IMR-90 (cell line): ENCODE measurements at regions not wholly inside any gene's neighbourhood (a gene's known extent, or its start where the extent isn't known, plus 50 kb on each side); places are given as distances from the start of the nearest gene placed in this dataset.
A peak's percentile ranks its signal among the peaks of the same experiment; 100 is the strongest.

Experiments used
- ATAC-seq: fragments of 200-7000 bp; cut with Tn5 transposase; 2 replicates; pipeline ENCODE4 v1.9.1; 2020; ENCODE audit warnings: low read depth, mild to moderate bottlenecking, moderate library complexity
- BruUV-seq: library from RNA; stranded (reverse); fragments of 400-500 nt; replicated peaks from 2 replicates; lab custom pipeline; 2021; lab: Mats Ljungman, UMichigan
- CTCF ChIA-PET: fragments of 300-600 bp; formaldehyde crosslinking; extraction: SDS; loops from one replicate; lab custom pipeline; 2021; ENCODE audit warnings: antibody characterized with exemption; lab: Yijun Ruan, JAX
- POLR2A ChIA-PET: fragments of 300-600 bp; sonication (Branson Sonifier 250); formaldehyde crosslinking; loops from one replicate; lab custom pipeline; 2022; ENCODE audit warnings: antibody characterized with exemption; ENCODE audit not compliant: unreplicated experiment; lab: Charles Lee
- DNase-seq: peaks from one replicate; pipeline ENCODE4 v3.0.0; 2013
- H2AFZ ChIP-seq: replicated peaks from 2 replicates; pipeline ENCODE3; 2013; ENCODE audit warnings: low read length, mild to moderate bottlenecking; ENCODE audit not compliant: poor library complexity
- H2AK5ac ChIP-seq: 2 replicates; pipeline ENCODE4 v1.6.1; 2013; ENCODE audit warnings: low read depth, low read length, inconsistent platforms
- H2AK9ac ChIP-seq: replicated peaks from 2 replicates; pipeline ENCODE3; 2013; ENCODE audit warnings: mild to moderate bottlenecking, low read depth, low read length, moderate library complexity; ENCODE audit not compliant: poor library complexity
- H2BK120ac ChIP-seq: 2 replicates; pipeline ENCODE4 v1.6.1; 2013; ENCODE audit warnings: low read depth, low read length, inconsistent platforms
- H2BK15ac ChIP-seq: 3 replicates; pipeline ENCODE4 v1.6.1; 2013; ENCODE audit warnings: low read depth, low read length, inconsistent platforms
- H2BK20ac ChIP-seq: 2 replicates; pipeline ENCODE4 v1.6.1; 2013; ENCODE audit warnings: low read depth, mild to moderate bottlenecking, inconsistent platforms, low read length, moderate library complexity
- H2BK5ac ChIP-seq: 2 replicates; pipeline ENCODE4 v1.6.1; 2013; ENCODE audit warnings: mild to moderate bottlenecking, low read depth, low read length, inconsistent platforms; ENCODE audit not compliant: poor library complexity, severe bottlenecking
- H3K14ac ChIP-seq: replicated peaks from 2 replicates; pipeline ENCODE4 v1.6.1; 2013; ENCODE audit warnings: low read depth, low read length, inconsistent platforms
- H3K18ac ChIP-seq: 2 replicates; pipeline ENCODE4 v1.6.1; 2013; ENCODE audit warnings: low read depth, low read length, control low read depth
- H3K23ac ChIP-seq: 2 replicates; pipeline ENCODE4 v1.6.1; 2013; ENCODE audit warnings: low read depth, low read length, inconsistent platforms
- H3K27ac ChIP-seq: 2 replicates; pipeline ENCODE4 v1.5.1; 2013; ENCODE audit warnings: mild to moderate bottlenecking, control low read depth, low read length; ENCODE audit not compliant: insufficient read depth
- H3K27me3 ChIP-seq: 2 replicates; pipeline ENCODE4 v1.6.1; 2013; ENCODE audit warnings: low read length; ENCODE audit not compliant: control insufficient read depth, insufficient read depth
- H3K36me3 ChIP-seq: 2 replicates; pipeline ENCODE4 v1.6.1; 2013; ENCODE audit warnings: low read length, mixed read lengths; ENCODE audit not compliant: control insufficient read depth, insufficient read depth
- H3K4ac ChIP-seq: 2 replicates; pipeline ENCODE4 v1.6.1; 2013; ENCODE audit warnings: low read depth, low read length, inconsistent platforms
- H3K4me1 ChIP-seq: 2 replicates; pipeline ENCODE4 v1.6.1; 2013; ENCODE audit warnings: low read length, mixed read lengths; ENCODE audit not compliant: control insufficient read depth, insufficient read depth
- H3K4me2 ChIP-seq: 2 replicates; pipeline ENCODE4 v1.6.1; 2013; ENCODE audit warnings: low read depth, mild to moderate bottlenecking, control low read depth, low read length, moderate library complexity
- H3K4me3 ChIP-seq: 2 replicates; pipeline ENCODE4 v1.5.1; 2013; ENCODE audit warnings: low read depth, mild to moderate bottlenecking, control low read depth, low read length, moderate library complexity; ENCODE audit not compliant: insufficient read depth
- H3K56ac ChIP-seq: 2 replicates; pipeline ENCODE4 v1.6.1; 2013; ENCODE audit warnings: low read length, inconsistent platforms; ENCODE audit not compliant: insufficient read depth; ENCODE audit errors: extremely low read depth
- H3K79me1 ChIP-seq, 2 experiments: 2 replicates each; pipeline ENCODE4 v1.6.1; 2013; ENCODE audit warnings: low read length in 2 of 2, inconsistent platforms in 1 of 2, low read depth in 1 of 2
- H3K9ac ChIP-seq: 2 replicates; pipeline ENCODE4 v1.6.1; 2013; ENCODE audit warnings: low read depth, low read length, control low read depth
- H3K9me1 ChIP-seq: 2 replicates; pipeline ENCODE4 v1.6.1; 2013; ENCODE audit warnings: low read length, inconsistent platforms; ENCODE audit not compliant: insufficient read depth
- H3K9me3 ChIP-seq: 2 replicates; pipeline ENCODE4 v1.6.1; 2013; ENCODE audit warnings: low read length; ENCODE audit not compliant: control insufficient read depth, insufficient read depth
- H4K20me1 ChIP-seq: 2 replicates; pipeline ENCODE4 v1.6.1; 2013; ENCODE audit warnings: low read length, inconsistent platforms; ENCODE audit not compliant: insufficient read depth
- H4K5ac ChIP-seq: 2 replicates; pipeline ENCODE4 v1.6.1; 2013; ENCODE audit warnings: mild to moderate bottlenecking, low read depth, low read length, control low read depth
- H4K8ac ChIP-seq, 2 experiments: 2 replicates each; pipeline ENCODE4 v1.6.1; 2013; ENCODE audit warnings: low read depth in 2 of 2, low read length in 2 of 2, control low read depth in 1 of 2, inconsistent platforms in 1 of 2
- H4K91ac ChIP-seq: 2 replicates; pipeline ENCODE4 v1.6.1; 2013; ENCODE audit warnings: low read depth, low read length, inconsistent platforms; ENCODE audit not compliant: insufficient read depth
- BHLHE40 ChIP-seq: fragments of 150-350 bp; IDR thresholded peaks from 2 replicates; pipeline ENCODE4 v1.6.1; 2016; ENCODE audit warnings: mild to moderate bottlenecking, low read depth, low read length
- CEBPB ChIP-seq: IDR thresholded peaks from 2 replicates; pipeline ENCODE4 v1.6.1; 2012; ENCODE audit warnings: low read depth, low read length, improper control_type of control experiment
- CHD1 ChIP-seq: IDR thresholded peaks from 2 replicates; pipeline ENCODE4 v1.6.1; 2012; ENCODE audit warnings: low read depth, low read length, improper control_type of control experiment
- CTCF ChIP-seq: conservative IDR thresholded peaks from 2 replicates; pipeline ENCODE4 v1.5.1; 2012; ENCODE audit warnings: mild to moderate bottlenecking, low read depth, low read length, improper control_type of control experiment
- ELK1 ChIP-seq: fragments of 150-350 bp; IDR thresholded peaks from 2 replicates; pipeline ENCODE4 v1.6.1; 2016; ENCODE audit warnings: low read depth, mild to moderate bottlenecking, low read length, moderate library complexity, borderline replicate concordance
- FOS ChIP-seq: fragments of 150-350 bp; IDR thresholded peaks from 2 replicates; pipeline ENCODE4 v1.6.1; 2016; ENCODE audit warnings: low read depth, low read length
- MAFK ChIP-seq: IDR thresholded peaks from 2 replicates; pipeline ENCODE4 v1.6.1; 2012; ENCODE audit warnings: low read depth, low read length, improper control_type of control experiment
- MAZ ChIP-seq: IDR thresholded peaks from 2 replicates; pipeline ENCODE4 v1.6.1; 2012; ENCODE audit warnings: low read depth, mild to moderate bottlenecking, low read length, improper control_type of control experiment, moderate library complexity, borderline replicate concordance
- MXI1 ChIP-seq: IDR thresholded peaks from 2 replicates; pipeline ENCODE4 v1.6.1; 2012; ENCODE audit warnings: low read depth, mild to moderate bottlenecking, low read length, moderate library complexity, borderline replicate concordance
- POLR2A ChIP-seq: IDR thresholded peaks from 2 replicates; pipeline ENCODE4 v1.6.1; 2012; ENCODE audit warnings: mild to moderate bottlenecking, low read depth, low read length
- RAD21 ChIP-seq: IDR thresholded peaks from 2 replicates; pipeline ENCODE4 v1.6.1; 2012; ENCODE audit warnings: low read length, improper control_type of control experiment
- RCOR1 ChIP-seq: IDR thresholded peaks from 2 replicates; pipeline ENCODE4 v1.6.1; 2012; ENCODE audit warnings: mild to moderate bottlenecking, low read length, improper control_type of control experiment; ENCODE audit not compliant: insufficient replicate concordance
- SMC3 ChIP-seq: fragments of 150-350 bp; IDR thresholded peaks from 2 replicates; pipeline ENCODE4 v1.6.1; 2016; ENCODE audit warnings: low read depth, mild to moderate bottlenecking, antibody characterized with exemption, low read length, moderate library complexity
- USF2 ChIP-seq: fragments of 150-350 bp; IDR thresholded peaks from 2 replicates; pipeline ENCODE4 v1.6.1; 2017; ENCODE audit warnings: mild to moderate bottlenecking, antibody characterized with exemption, low read length, low read depth
- WGBS, 2 experiments: methylation state at CpG; one replicate each; pipeline versions ENCODE4 v1.1.5 to v1.1.7; 2013; ENCODE audit warnings: missing lambda C conversion rate in 2 of 2; ENCODE audit not compliant: insufficient read length in 1 of 2; ENCODE audit errors: extremely low coverage in 2 of 2; 5-methylcytosine and 5-hydroxymethylcytosine counted together
- dilution Hi-C: fragments of 300-500 bp; cut with HindIII; formaldehyde crosslinking; loops from one replicate; pipeline ENCODE4 v1.14.3; 2018; ENCODE audit warnings: low sequenced_read_pairs; ENCODE audit not compliant: unreplicated experiment
- in situ Hi-C: fragments of 300-500 bp; cut with MboI; formaldehyde crosslinking; loops from 3 replicates; pipeline ENCODE4 v1.14.3; 2019; ENCODE audit warnings: low sequenced_read_pairs, inconsistent platforms, mixed read lengths
- intact Hi-C: fragments of 100-400 bp; cut with micrococcal nuclease; formaldehyde crosslinking; loops from 2 replicates; pipeline ENCODE4 v1.10.0; 2022

- TF ChIP-seq MAZ (no peak), SMC3 (no peak), CEBPB (no peak), USF2 (no peak), CTCF (no peak), ELK1 (no peak), FOS (no peak), CHD1 (no peak), POLR2A (no peak), RCOR1 (no peak), RAD21 (no peak), MXI1 (no peak), BHLHE40 (no peak), MAFK (no peak)
- H2AK9ac ChIP-seq = no peak overlapping the region
- no peak overlapping the region for H3K4me2 ChIP-seq
- H3K79me1 ChIP-seq = no peaks in the 10 kb centered on the region
- H2BK20ac ChIP-seq = no peak overlapping the region
- H3K9ac ChIP-seq = no peak overlapping the region
- no peaks in the 10 kb centered on the region for H4K20me1 ChIP-seq
- no peak overlapping the region for H2BK5ac ChIP-seq
- ATAC-seq = no peak
- H3K4ac ChIP-seq = no peak overlapping the region
- H3K4me1 ChIP-seq = no peaks in the 10 kb centered on the region
- H2AK5ac ChIP-seq = no peak overlapping the region
- no peak overlapping the region for H4K5ac ChIP-seq
- no peak overlapping the region for H3K27ac ChIP-seq
- no peak overlapping the region; a peak in 1 of 4 replicates for H4K8ac ChIP-seq
- no peak overlapping the region for H3K4me3 ChIP-seq
- H3K56ac ChIP-seq = no peak overlapping the region
- no peak overlapping the region for H2BK15ac ChIP-seq
- no peak overlapping the region for H3K23ac ChIP-seq
- no peaks in the 10 kb centered on the region for H3K27me3 ChIP-seq
- BruUV-seq = no TSS peak
- intact Hi-C loops = no loop called here
- no peak overlapping the region for H3K18ac ChIP-seq
- H3K14ac ChIP-seq = no peak overlapping the region
- no peaks in the 10 kb centered on the region for H3K9me3 ChIP-seq
- ChIA-PET POLR2A (no interaction called here), CTCF (no interaction called here)
- peak; percentile 20 for DNase-seq
- no peak overlapping the region for H4K91ac ChIP-seq
- dilution Hi-C loops = no loop called here
- H3K36me3 ChIP-seq = no peaks in the 10 kb centered on the region
- WGBS, 2 experiments = no CpG with 5 or more reads among the region's 5 CpGs
- H3K9me1 ChIP-seq = peaks cover 3% of the 10 kb centered on the region
- H2AFZ ChIP-seq = no peak overlapping the region
- in situ Hi-C loops = no loop called here
- H2BK120ac ChIP-seq = no peak overlapping the region
Observed at GRCh38 chr2:61689568-61689967, 151.4 kb upstream of the XPO1 start.
